GM12878 (cell line): ENCODE measurements at regions not wholly inside any gene's neighbourhood (a gene's known extent, or its start where the extent isn't known, plus 50 kb on each side); places are given as distances from the start of the nearest gene placed in this dataset.

Experiments used
- CREB1 ChIP-seq: IDR thresholded peaks from 2 replicates; pipeline ENCODE4 v1.6.1; 2012; ENCODE audit warnings: low read depth, mild to moderate bottlenecking, inconsistent platforms
- CREM ChIP-seq: IDR thresholded peaks from 2 replicates; pipeline ENCODE4 v1.6.1; 2014; ENCODE audit warnings: antibody characterized with exemption, low read depth
- EP300 ChIP-seq, 2 experiments: fragments of 150-350 bp in 1 of 2; IDR thresholded peaks; 2 replicates each; pipeline ENCODE4 v1.6.1; 2011 to 2012; ENCODE audit warnings: low read depth in 2 of 2, low read length in 2 of 2, borderline replicate concordance in 1 of 2, improper control_type of control experiment in 1 of 2, inconsistent platforms in 1 of 2; ENCODE audit not compliant: control insufficient read depth in 1 of 2
- EZH2 ChIP-seq: IDR thresholded peaks from 2 replicates; pipeline ENCODE4 v1.6.1; 2012; ENCODE audit warnings: low read depth, mild to moderate bottlenecking, control low read depth, inconsistent platforms, low read length, borderline replicate concordance; ENCODE audit not compliant: control insufficient read depth
- MAX ChIP-seq: IDR thresholded peaks from 2 replicates; pipeline ENCODE4 v1.6.1; 2012; ENCODE audit warnings: low read depth, low read length, improper control_type of control experiment
- POLR2A ChIP-seq: IDR thresholded peaks from 2 replicates; pipeline ENCODE4 v1.6.1; 2011; ENCODE audit warnings: low read depth, mild to moderate bottlenecking, low read length
- POLR2AphosphoS5 ChIP-seq: IDR thresholded peaks from 2 replicates; pipeline ENCODE4 v1.6.1; 2011; ENCODE audit warnings: mild to moderate bottlenecking, low read length, inconsistent platforms
- RAD51 ChIP-seq: fragments of 450-650 bp; IDR thresholded peaks from 2 replicates; pipeline ENCODE4 v1.6.1; 2016; ENCODE audit warnings: moderate library complexity, mild to moderate bottlenecking, inconsistent platforms
- TAF1 ChIP-seq: IDR thresholded peaks from 2 replicates; pipeline ENCODE4 v1.6.1; 2011; ENCODE audit warnings: mild to moderate bottlenecking, low read depth, low read length, borderline replicate concordance
- TF ChIP-seq, protein P1 (sequence below), 3 experiments: IDR thresholded peaks in 2 of 3; conservative IDR thresholded peaks in 1 of 3; 2 replicates each; pipeline ENCODE4 v1.5.1; 2011; ENCODE audit warnings: low read depth in 3 of 3, low read length in 3 of 3, mild to moderate bottlenecking in 3 of 3, control low read depth in 2 of 3, moderate library complexity in 2 of 3, inconsistent platforms in 1 of 3, mixed read lengths in 1 of 3; ENCODE audit not compliant: control insufficient read depth in 2 of 3, insufficient read depth in 1 of 3; ENCODE audit errors: extremely low read depth in 1 of 3

DNA sequence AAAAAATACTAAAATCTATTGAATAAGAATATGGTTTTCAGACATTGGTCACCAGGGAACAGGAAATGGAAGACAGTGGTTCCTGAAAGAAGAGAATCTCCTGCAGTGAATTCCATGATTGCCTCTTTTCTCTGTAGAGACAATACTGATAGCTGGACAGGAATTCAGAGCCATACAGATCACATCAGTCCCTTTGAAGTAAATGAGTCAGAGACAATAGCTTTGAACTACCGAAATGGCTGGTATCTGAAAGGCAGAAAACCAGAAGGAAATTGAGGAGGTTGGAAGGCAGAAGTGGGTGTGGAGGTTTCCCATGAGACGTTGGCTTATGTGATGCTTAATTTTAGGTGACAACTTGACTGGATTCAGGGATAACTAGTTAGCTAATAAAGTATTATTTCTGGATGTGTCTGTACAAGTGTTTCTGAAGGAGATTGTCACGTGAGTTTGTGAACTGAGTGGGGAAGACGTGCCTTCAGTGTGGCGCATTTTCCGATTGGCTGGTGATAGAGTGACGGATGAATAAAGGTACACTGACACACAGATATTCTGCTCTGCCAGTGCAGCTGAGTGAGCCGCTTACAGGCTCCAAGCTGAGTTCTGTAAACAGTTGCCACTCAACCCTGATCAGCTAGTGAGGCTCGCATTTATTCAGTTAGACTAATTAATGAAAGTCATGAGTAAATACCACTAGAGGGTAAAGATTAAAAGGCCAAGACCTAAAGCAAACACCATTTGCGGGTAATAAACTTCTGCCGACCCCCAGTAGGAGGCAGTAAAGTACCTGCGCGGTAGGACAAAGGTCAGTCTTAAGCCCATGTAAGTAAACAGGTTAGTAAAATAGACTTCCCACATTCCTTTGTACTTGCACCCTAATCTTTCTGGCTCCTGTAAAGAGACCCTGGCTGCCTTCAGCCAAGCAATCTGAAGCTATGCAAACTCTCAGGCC, 1298.6 kb downstream of the SI start:
- TF ChIP-seq, protein P1, sequence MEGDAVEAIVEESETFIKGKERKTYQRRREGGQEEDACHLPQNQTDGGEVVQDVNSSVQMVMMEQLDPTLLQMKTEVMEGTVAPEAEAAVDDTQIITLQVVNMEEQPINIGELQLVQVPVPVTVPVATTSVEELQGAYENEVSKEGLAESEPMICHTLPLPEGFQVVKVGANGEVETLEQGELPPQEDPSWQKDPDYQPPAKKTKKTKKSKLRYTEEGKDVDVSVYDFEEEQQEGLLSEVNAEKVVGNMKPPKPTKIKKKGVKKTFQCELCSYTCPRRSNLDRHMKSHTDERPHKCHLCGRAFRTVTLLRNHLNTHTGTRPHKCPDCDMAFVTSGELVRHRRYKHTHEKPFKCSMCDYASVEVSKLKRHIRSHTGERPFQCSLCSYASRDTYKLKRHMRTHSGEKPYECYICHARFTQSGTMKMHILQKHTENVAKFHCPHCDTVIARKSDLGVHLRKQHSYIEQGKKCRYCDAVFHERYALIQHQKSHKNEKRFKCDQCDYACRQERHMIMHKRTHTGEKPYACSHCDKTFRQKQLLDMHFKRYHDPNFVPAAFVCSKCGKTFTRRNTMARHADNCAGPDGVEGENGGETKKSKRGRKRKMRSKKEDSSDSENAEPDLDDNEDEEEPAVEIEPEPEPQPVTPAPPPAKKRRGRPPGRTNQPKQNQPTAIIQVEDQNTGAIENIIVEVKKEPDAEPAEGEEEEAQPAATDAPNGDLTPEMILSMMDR (IDR thresholded peaks at IDR 0.05 in 2 of 3, conservative IDR thresholded peaks at IDR 0.05 in 1 of 3; ENCODE audit: control insufficient read depth in 2 of 3, extremely low read depth in 1 of 3, insufficient read depth in 1 of 3, low read depth in 3 of 3, low read length in 3 of 3) = peak; percentile 3 to 15 (median 12); a peak in 2 of 6 replicates
- TF ChIP-seq EP300 (IDR thresholded peaks at IDR 0.05; ENCODE audit: borderline replicate concordance in 1 of 2, control insufficient read depth in 1 of 2, low read depth in 2 of 2, low read length in 2 of 2) (no peak), CREB1 (no peak), MAX (no peak), TAF1 (no peak), POLR2AphosphoS5 (no peak), POLR2A (no peak), EZH2 (no peak), CREM (no peak), RAD51 (no peak)
